ENCODE measurements at regions not wholly inside any gene's neighbourhood (a gene's known extent, or its start where the extent isn't known, plus 50 kb on each side); places are given as distances from the start of the nearest gene placed in this dataset.

- no peak for TF ChIP-seq CTCF (IDR thresholded peaks at IDR 0.05)
- no peak for TF ChIP-seq POLR2A (IDR thresholded peaks at IDR 0.05)
Observed at GRCh38 chr4:63787326-63787725, 621.9 kb downstream of the TECRL start.
